ENCODE measurements at regions not wholly inside any gene's neighbourhood (a gene's known extent, or its start where the extent isn't known, plus 50 kb on each side); places are given as distances from the start of the nearest gene placed in this dataset.
"Not testable (repeated sequence)": the region's sequence is repeated elsewhere in the genome, so short reads cannot be mapped to it uniquely, and the experiment has no call there.

DNA sequence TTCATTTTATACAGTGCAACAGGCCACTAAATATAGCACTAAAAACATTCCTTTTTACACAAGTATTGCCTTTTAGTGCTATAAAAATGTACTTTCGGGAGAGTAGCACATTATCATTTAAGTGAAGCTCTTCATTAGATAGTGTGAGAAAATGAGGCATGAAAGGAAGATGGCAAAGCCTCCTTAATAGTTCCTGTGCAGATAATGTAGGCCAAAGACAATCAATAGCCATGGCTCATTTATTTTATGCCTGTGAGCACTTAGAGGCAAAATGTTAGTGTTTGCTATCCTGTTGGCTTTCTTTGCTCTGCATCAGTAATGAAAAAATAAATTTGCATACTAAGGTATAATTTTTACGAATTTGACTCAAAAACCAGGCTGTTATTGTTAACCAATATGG, 929.5 kb upstream of the C9orf72 start:
- no peak overlapping the region for H3K9ac ChIP-seq (ENCODE audit: low read length)
- no peak overlapping the region for H2BK5ac ChIP-seq (ENCODE audit: low read depth, low read length, poor library complexity)
- WGBS (ENCODE audit: extremely low coverage, insufficient coverage, insufficient read length): no CpG with 5 or more reads among the region's 2 CpGs
- peaks cover 2% of the 10 kb centered on the region for H3K9me3 ChIP-seq (ENCODE audit: insufficient read depth, low read depth, low read length)
- H3K27ac ChIP-seq (ENCODE audit: low read depth, low read length): no peak overlapping the region
- H3K27me3 ChIP-seq (ENCODE audit: insufficient read depth, low read length): no peaks in the 10 kb centered on the region
- no peak overlapping the region for H4K8ac ChIP-seq (ENCODE audit: low read depth, low read length)
- no peak overlapping the region for H3K14ac ChIP-seq (ENCODE audit: low read length)
- no peak overlapping the region for H3K4me3 ChIP-seq (ENCODE audit: low read depth, low read length)
- H2BK120ac ChIP-seq (ENCODE audit: insufficient read depth, low read length, poor library complexity): no peak overlapping the region
- no peak overlapping the region for H4K12ac ChIP-seq (ENCODE audit: low read depth, low read length)
- H4K91ac ChIP-seq (ENCODE audit: low read depth, low read length): no peak overlapping the region
- H3K79me2 ChIP-seq (ENCODE audit: control insufficient read depth, insufficient read depth, low read length, poor library complexity): no peaks in the 10 kb centered on the region
- no peak overlapping the region for H3K4ac ChIP-seq (ENCODE audit: low read depth, low read length)
- H3K79me1 ChIP-seq (ENCODE audit: low read length): no peaks in the 10 kb centered on the region
- H2BK12ac ChIP-seq (ENCODE audit: low read length): no peak overlapping the region
- H3K36me3 ChIP-seq (ENCODE audit: control insufficient read depth in 1 of 2, insufficient read depth in 2 of 2, low read length in 2 of 2): no peaks in the 10 kb centered on the region
- H2AK5ac ChIP-seq (ENCODE audit: low read length): no peak overlapping the region
- H3K23ac ChIP-seq (ENCODE audit: low read length): no peak overlapping the region
- H2AFZ ChIP-seq (ENCODE audit: insufficient read depth, low read length, poor library complexity): no peak overlapping the region
- no peak for DNase-seq
- H3K4me2 ChIP-seq (ENCODE audit: low read length): no peak overlapping the region
- no peak overlapping the region for H3K18ac ChIP-seq (ENCODE audit: low read length)
- H3K4me1 ChIP-seq (ENCODE audit: control insufficient read depth in 1 of 2, insufficient read depth in 2 of 2, low read length in 2 of 2): no peaks in the 10 kb centered on the region

DNA sequence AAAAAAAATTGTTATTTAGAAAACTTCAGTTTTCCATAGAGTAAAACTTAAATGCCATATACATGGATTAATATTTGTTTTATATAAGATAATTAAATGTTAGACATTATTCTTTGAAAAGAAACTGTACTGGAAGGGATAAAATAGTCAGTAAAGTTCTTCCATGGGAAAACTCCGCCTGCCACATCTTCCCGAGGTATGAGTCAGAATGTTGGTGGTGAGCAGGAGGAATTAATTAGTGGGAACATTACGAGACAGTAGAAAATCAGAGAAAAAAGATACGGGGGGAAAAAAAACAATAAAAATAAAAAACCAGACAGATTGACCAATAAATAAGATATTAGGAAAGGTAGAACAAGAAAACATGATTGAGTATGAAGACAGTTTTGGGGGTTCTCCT, 930.3 kb upstream of the C9orf72 start:
- no peak overlapping the region for H4K12ac ChIP-seq (ENCODE audit: low read depth, low read length)
- no peaks in the 10 kb centered on the region for H3K36me3 ChIP-seq (ENCODE audit: control insufficient read depth in 1 of 2, insufficient read depth in 2 of 2, low read length in 2 of 2)
- H2BK12ac ChIP-seq (ENCODE audit: low read length): no peak overlapping the region
- no peaks in the 10 kb centered on the region for H3K79me1 ChIP-seq (ENCODE audit: low read length)
- H3K4ac ChIP-seq (ENCODE audit: low read depth, low read length): no peak overlapping the region
- H3K27me3 ChIP-seq (ENCODE audit: insufficient read depth, low read length): no peaks in the 10 kb centered on the region
- no peak overlapping the region for H2BK120ac ChIP-seq (ENCODE audit: insufficient read depth, low read length, poor library complexity)
- H3K79me2 ChIP-seq (ENCODE audit: control insufficient read depth, insufficient read depth, low read length, poor library complexity): no peaks in the 10 kb centered on the region
- H3K4me1 ChIP-seq (ENCODE audit: control insufficient read depth in 1 of 2, insufficient read depth in 2 of 2, low read length in 2 of 2): no peaks in the 10 kb centered on the region
- no peak overlapping the region for H4K91ac ChIP-seq (ENCODE audit: low read depth, low read length)
- no peak overlapping the region for H4K8ac ChIP-seq (ENCODE audit: low read depth, low read length)
- no peaks in the 10 kb centered on the region for H3K9me3 ChIP-seq (ENCODE audit: insufficient read depth, low read depth, low read length)
- H2AFZ ChIP-seq (ENCODE audit: insufficient read depth, low read length, poor library complexity): no peak overlapping the region
- DNase-seq: no peak
- H3K27ac ChIP-seq (ENCODE audit: low read depth, low read length): no peak overlapping the region
- no peak overlapping the region for H3K18ac ChIP-seq (ENCODE audit: low read length)
- WGBS (ENCODE audit: extremely low coverage, insufficient coverage, insufficient read length): no CpG with 5 or more reads among the region's 4 CpGs
- H3K23ac ChIP-seq (ENCODE audit: low read length): no peak overlapping the region
- no peak overlapping the region for H3K14ac ChIP-seq (ENCODE audit: low read length)
- no peak overlapping the region for H3K4me3 ChIP-seq (ENCODE audit: low read depth, low read length)
- H3K9ac ChIP-seq (ENCODE audit: low read length): no peak overlapping the region
- H2AK5ac ChIP-seq (ENCODE audit: low read length): no peak overlapping the region
- no peak overlapping the region for H3K4me2 ChIP-seq (ENCODE audit: low read length)
- no peak overlapping the region for H2BK5ac ChIP-seq (ENCODE audit: low read depth, low read length, poor library complexity)

DNA sequence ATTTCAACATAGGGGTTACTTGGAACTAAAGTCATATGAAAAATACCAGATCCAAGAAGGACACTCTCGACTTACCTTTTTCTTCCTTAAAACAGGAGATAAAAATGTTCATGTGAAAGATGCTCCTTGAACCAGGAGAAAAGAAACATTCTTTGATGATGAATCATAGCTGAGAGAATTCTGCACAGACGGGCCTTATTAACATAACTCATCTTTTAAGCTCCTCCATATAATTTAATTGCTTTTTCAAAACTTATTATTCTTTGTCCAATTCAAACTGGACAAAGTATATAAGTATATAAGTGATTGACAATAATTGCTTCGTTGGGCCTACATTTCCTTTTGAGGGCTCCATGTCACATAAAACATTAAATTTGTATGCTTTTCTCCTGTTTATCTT, 945.2 kb upstream of the C9orf72 start:
- H3K18ac ChIP-seq (ENCODE audit: low read length): no peak overlapping the region
- no peaks in the 10 kb centered on the region for H3K36me3 ChIP-seq (ENCODE audit: control insufficient read depth in 1 of 2, insufficient read depth in 2 of 2, low read length in 2 of 2)
- H2AFZ ChIP-seq (ENCODE audit: insufficient read depth, low read length, poor library complexity): no peak overlapping the region
- H3K27me3 ChIP-seq (ENCODE audit: insufficient read depth, low read length): no peaks in the 10 kb centered on the region
- H2AK5ac ChIP-seq (ENCODE audit: low read length): no peak overlapping the region
- no peaks in the 10 kb centered on the region for H3K79me1 ChIP-seq (ENCODE audit: low read length)
- no peaks in the 10 kb centered on the region for H3K9me3 ChIP-seq (ENCODE audit: insufficient read depth, low read depth, low read length)
- H3K4ac ChIP-seq (ENCODE audit: low read depth, low read length): no peak overlapping the region
- H2BK12ac ChIP-seq (ENCODE audit: low read length): no peak overlapping the region
- WGBS (ENCODE audit: extremely low coverage, insufficient coverage, insufficient read length): no CpG with 5 or more reads among the region's 3 CpGs
- H4K91ac ChIP-seq (ENCODE audit: low read depth, low read length): no peak overlapping the region
- H4K8ac ChIP-seq (ENCODE audit: low read depth, low read length): no peak overlapping the region
- no peak overlapping the region for H3K27ac ChIP-seq (ENCODE audit: low read depth, low read length)
- H2BK5ac ChIP-seq (ENCODE audit: low read depth, low read length, poor library complexity): no peak overlapping the region
- no peak overlapping the region for H3K4me3 ChIP-seq (ENCODE audit: low read depth, low read length)
- H3K4me2 ChIP-seq (ENCODE audit: low read length): no peak overlapping the region
- no peak overlapping the region for H3K23ac ChIP-seq (ENCODE audit: low read length)
- no peak overlapping the region for H2BK120ac ChIP-seq (ENCODE audit: insufficient read depth, low read length, poor library complexity)
- H3K14ac ChIP-seq (ENCODE audit: low read length): no peak overlapping the region
- no peaks in the 10 kb centered on the region for H3K4me1 ChIP-seq (ENCODE audit: control insufficient read depth in 1 of 2, insufficient read depth in 2 of 2, low read length in 2 of 2)
- H4K12ac ChIP-seq (ENCODE audit: low read depth, low read length): no peak overlapping the region
- DNase-seq: no peak
- H3K9ac ChIP-seq (ENCODE audit: low read length): no peak overlapping the region
- H3K79me2 ChIP-seq (ENCODE audit: control insufficient read depth, insufficient read depth, low read length, poor library complexity): no peaks in the 10 kb centered on the region

DNA sequence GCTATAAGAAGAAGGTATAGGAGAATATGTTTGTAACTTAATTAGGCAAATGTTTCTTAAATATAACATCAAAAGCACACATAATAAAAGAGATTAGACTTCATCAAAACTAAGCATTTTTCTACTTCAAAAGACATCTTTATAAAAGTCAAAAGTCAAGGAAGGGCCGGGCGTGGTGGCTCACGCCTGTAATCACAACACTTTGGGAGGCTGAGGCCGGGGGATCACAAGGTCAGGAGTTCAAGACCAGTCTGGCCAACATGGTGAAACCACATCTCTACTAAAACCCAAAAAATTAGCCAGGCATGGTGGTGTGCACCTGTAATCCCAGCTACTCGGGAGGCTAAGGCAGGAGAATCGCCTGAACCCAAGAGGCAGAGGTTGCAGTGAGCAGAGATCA, 951.0 kb upstream of the C9orf72 start:
- not testable (repeated sequence) for H2BK5ac ChIP-seq (ENCODE audit: low read depth, low read length, poor library complexity); H2BK12ac ChIP-seq (ENCODE audit: low read length); H3K9me3 ChIP-seq (ENCODE audit: insufficient read depth, low read depth, low read length); H3K4me2 ChIP-seq (ENCODE audit: low read length); H4K8ac ChIP-seq (ENCODE audit: low read depth, low read length); H4K91ac ChIP-seq (ENCODE audit: low read depth, low read length); H3K4me1 ChIP-seq (ENCODE audit: control insufficient read depth in 1 of 2, insufficient read depth in 2 of 2, low read length in 2 of 2); H3K23ac ChIP-seq (ENCODE audit: low read length); H3K4me3 ChIP-seq (ENCODE audit: low read depth, low read length); H3K9ac ChIP-seq (ENCODE audit: low read length); H3K18ac ChIP-seq (ENCODE audit: low read length); H3K79me2 ChIP-seq (ENCODE audit: control insufficient read depth, insufficient read depth, low read length, poor library complexity); H2AFZ ChIP-seq (ENCODE audit: insufficient read depth, low read length, poor library complexity); H2AK5ac ChIP-seq (ENCODE audit: low read length); H3K79me1 ChIP-seq (ENCODE audit: low read length); H3K27me3 ChIP-seq (ENCODE audit: insufficient read depth, low read length); H4K12ac ChIP-seq (ENCODE audit: low read depth, low read length); DNase-seq; H3K36me3 ChIP-seq (ENCODE audit: control insufficient read depth in 1 of 2, insufficient read depth in 2 of 2, low read length in 2 of 2); H3K14ac ChIP-seq (ENCODE audit: low read length); H3K4ac ChIP-seq (ENCODE audit: low read depth, low read length); H2BK120ac ChIP-seq (ENCODE audit: insufficient read depth, low read length, poor library complexity); H3K27ac ChIP-seq (ENCODE audit: low read depth, low read length)
- WGBS (ENCODE audit: extremely low coverage, insufficient coverage, insufficient read length): no CpG with 5 or more reads among the region's 6 CpGs
